Ascending aorta (tissue), 2 donors: ENCODE measurements at regions not wholly inside any gene's neighbourhood (a gene's known extent, or its start where the extent isn't known, plus 50 kb on each side); places are given as distances from the start of the nearest gene placed in this dataset.
A peak's percentile ranks its signal among the peaks of the same experiment; 100 is the strongest.
"Not testable (repeated sequence)": the region's sequence is repeated elsewhere in the genome, so short reads cannot be mapped to it uniquely, and the experiment has no call there.

Experiments used
- DNase-seq, 2 donors: peaks; one replicate each; pipeline ENCODE4 v3.0.0-alpha.2; 2019; ENCODE audit warnings: low spot score in 2 of 2
- H3K27ac ChIP-seq, 2 donors: fragments of 200-600 bp; sonication (generic); one replicate each; pipeline ENCODE4 v1.5.1; 2016 to 2017; ENCODE audit warnings: mild to moderate bottlenecking in 1 of 2
- H3K27me3 ChIP-seq: fragments of 200-600 bp; sonication (generic); one replicate; pipeline ENCODE4 v1.5.1; 2017
- H3K36me3 ChIP-seq, 2 donors: fragments of 200-600 bp; sonication (generic); one replicate each; pipeline ENCODE4 v1.5.1; 2016
- H3K4me1 ChIP-seq, 2 donors: fragments of 200-600 bp; sonication (generic); one replicate each; pipeline ENCODE4 v1.5.1; 2016 to 2017; ENCODE audit warnings: mild to moderate bottlenecking in 1 of 2
- H3K4me3 ChIP-seq, 2 donors: fragments of 200-600 bp; sonication (generic); one replicate each; pipeline ENCODE4 v1.5.1; 2016 to 2017; ENCODE audit warnings: mild to moderate bottlenecking in 1 of 2
- H3K9me3 ChIP-seq, 2 donors: fragments of 200-600 bp; sonication (generic); one replicate each; pipeline ENCODE4 v1.5.1; 2016
- CTCF ChIP-seq, 3 experiments: fragments of 200-600 bp in 2 of 3; fragments of 450-650 bp in 1 of 3; sonication (generic) in 2 of 3; IDR thresholded peaks; one replicate each; pipeline ENCODE4 v1.5.1; 2016 to 2019; ENCODE audit warnings: antibody characterized with exemption in 3 of 3, mild to moderate bottlenecking in 1 of 3, moderate library complexity in 1 of 3
- intact Hi-C: fragments of 100-400 bp; cut with DNase I; formaldehyde crosslinking; loops from one replicate; pipeline ENCODE4 v1.15.1; 2023

DNA sequence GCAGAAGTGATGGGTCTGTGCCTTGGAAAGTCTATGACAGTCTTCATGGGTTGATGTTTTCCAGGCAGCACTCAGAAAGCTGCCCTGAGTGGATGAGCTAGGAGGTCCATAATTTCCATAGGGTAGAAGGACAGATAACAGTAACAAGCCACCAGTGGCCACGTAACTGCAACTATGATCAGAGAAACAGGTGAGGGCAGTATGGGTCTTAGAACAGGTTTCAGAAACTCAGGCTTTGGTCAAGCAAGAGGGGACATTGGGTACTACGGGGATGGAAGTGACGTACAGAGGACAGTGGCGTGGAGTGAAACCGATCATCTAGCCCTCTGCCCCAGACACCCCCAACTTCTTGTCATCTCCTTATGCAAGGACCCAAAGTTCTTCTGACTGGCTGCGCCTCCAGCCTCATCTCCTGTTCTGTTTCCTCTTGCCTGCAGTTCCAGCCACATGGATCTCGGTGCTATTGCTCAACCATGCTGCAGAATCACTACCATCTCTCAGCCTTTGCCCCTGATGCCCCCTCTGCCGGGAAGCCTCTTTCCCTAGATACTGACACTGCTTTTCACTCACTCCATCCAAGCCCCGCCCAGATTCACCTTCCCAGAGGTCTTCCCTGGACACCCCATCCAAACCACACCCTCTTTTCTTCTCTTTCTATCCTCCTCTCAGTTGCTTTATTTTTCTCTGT, 123.4 kb downstream of the MFAP3L start:
- Histone ChIP-seq H3K4me1 (no peaks in the 10 kb centered on the region), H3K27me3 (no peaks in the 10 kb centered on the region), H3K36me3 (no peaks in the 10 kb centered on the region), H3K9me3 (no peaks in the 10 kb centered on the region), H3K4me3 (no peak overlapping the region), H3K27ac (no peak overlapping the region)
- no peak for DNase-seq
- peak in 2 of 3 experiments; percentile 28 to 47 for TF ChIP-seq CTCF (IDR thresholded peaks at IDR 0.05)
- intact Hi-C loops, result loop anchor here (1.0 to 5.0 kb wide), 2 partner anchors 124 to 145 kb away; partner anchors contain the start of gene MFAP3L

DNA sequence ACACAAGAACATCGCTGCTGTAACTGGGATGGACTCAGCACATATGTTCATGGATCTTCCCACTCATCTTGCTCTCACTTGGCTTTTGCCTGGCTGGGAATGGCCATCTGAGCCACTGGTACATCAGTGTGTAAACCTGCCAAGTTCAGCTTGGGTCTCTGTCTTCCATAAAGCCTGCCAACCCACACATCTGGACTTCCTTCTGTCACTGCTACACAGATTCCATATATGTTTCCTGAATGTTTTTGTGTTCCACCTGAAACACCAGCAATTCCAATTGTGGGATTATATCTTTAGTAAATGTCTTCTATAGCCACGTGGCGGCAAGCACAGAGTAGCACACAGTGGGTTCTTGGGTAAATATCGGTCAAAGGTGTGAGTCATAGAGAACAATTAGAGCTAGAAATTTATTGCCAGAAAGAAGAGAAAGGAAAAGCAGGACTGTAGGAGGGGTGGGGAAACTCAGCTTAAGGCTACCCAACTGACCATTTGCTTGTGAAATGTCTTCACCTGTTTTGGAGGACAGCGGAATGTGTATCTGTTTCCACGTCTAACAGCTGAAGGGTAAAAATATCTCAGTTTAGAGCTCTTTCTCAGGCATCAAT, 125.9 kb downstream of the MFAP3L start:
- H3K27ac ChIP-seq, result no peak overlapping the region

DNA sequence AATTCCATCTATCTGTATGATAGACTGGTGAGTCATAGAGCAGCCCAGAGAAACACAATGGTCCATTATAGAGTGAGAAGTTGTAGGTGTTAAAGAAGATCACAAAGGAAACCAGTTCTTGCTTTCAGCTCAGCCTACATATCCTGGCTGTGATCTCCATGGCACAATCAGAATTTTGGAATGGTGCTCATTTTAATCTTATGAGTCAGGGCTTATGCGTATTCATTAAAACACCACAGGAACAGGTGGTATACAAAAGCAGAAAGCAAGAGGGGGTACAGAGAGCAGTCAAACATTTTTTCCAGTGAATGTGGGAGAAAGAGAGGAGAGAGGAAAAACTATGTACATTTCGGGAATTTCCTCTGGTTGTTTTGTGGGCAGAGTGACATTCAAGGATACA, 126.9 kb downstream of the MFAP3L start:
- no peak for DNase-seq
- Histone ChIP-seq H3K27me3 (no peaks in the 10 kb centered on the region), H3K9me3 (no peaks in the 10 kb centered on the region), H3K27ac (no peak overlapping the region), H3K4me1 (no peaks in the 10 kb centered on the region), H3K36me3 (no peaks in the 10 kb centered on the region), H3K4me3 (no peak overlapping the region)
- TF ChIP-seq CTCF (IDR thresholded peaks at IDR 0.05), result no peak
- intact Hi-C loops, result no loop called here

More for the DNA sequence above, 125.9 kb downstream of the MFAP3L start:
- Histone ChIP-seq H3K9me3 (no peaks in the 10 kb centered on the region), H3K4me1 (no peaks in the 10 kb centered on the region), H3K36me3 (no peaks in the 10 kb centered on the region), H3K4me3 (no peak overlapping the region), H3K27me3 (no peaks in the 10 kb centered on the region)
- TF ChIP-seq CTCF (IDR thresholded peaks at IDR 0.05), result no peak
- intact Hi-C loops, result loop anchor here (5.0 kb wide), 1 partner anchor 127 kb away; the partner anchor contains the start of gene MFAP3L
- DNase-seq, result no peak

DNA sequence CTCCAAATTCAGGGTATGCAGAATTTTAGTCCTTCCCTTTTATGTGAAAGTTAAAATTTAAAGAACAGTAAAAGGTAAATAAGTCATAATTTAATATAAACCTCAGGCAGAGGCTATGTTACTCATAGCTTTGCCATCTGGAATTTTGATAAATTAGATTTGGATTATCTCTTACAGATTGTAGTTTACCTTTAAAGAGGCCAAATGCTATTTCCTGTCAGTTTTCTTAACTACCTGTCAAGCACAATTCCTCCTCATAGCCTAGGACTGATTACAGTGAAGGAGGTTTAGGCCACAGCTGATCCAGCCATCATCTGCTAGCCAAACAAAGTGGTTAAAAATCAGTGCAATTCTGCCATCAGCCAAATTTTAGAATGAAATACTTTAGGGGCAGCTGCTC, 128.1 kb downstream of the MFAP3L start:
- no peaks in the 10 kb centered on the region for H3K4me1 ChIP-seq
- TF ChIP-seq CTCF (IDR thresholded peaks at IDR 0.05), result no peak
- H3K36me3 ChIP-seq, result no peaks in the 10 kb centered on the region
- DNase-seq, result no peak
- H3K27me3 ChIP-seq, result no peaks in the 10 kb centered on the region
- intact Hi-C loops, result no loop called here
- no peaks in the 10 kb centered on the region for H3K9me3 ChIP-seq
- H3K4me3 ChIP-seq, result no peak overlapping the region
- no peak overlapping the region for H3K27ac ChIP-seq

GRCh38 chr4:169894767-169895166, 131.4 kb downstream of the MFAP3L start:
- H3K36me3 ChIP-seq, DNase-seq, H3K9me3 ChIP-seq, H3K4me3 ChIP-seq, H3K27ac ChIP-seq, H3K27me3 ChIP-seq, H3K4me1 ChIP-seq, intact Hi-C loops: not testable (repeated sequence)

GRCh38 chr4:169885893-169886292, 128.1 kb upstream of the HPF1 start:
- intact Hi-C loops, result no loop called here
- Histone ChIP-seq H3K27ac (no peak overlapping the region), H3K4me3 (no peak overlapping the region), H3K4me1 (no peaks in the 10 kb centered on the region), H3K27me3 (no peaks in the 10 kb centered on the region), H3K36me3 (no peaks in the 10 kb centered on the region), H3K9me3 (no peaks in the 10 kb centered on the region)
- no peak for DNase-seq
- TF ChIP-seq CTCF (IDR thresholded peaks at IDR 0.05), result no peak
